GM12878 (cell line): ENCODE measurements at regions not wholly inside any gene's neighbourhood (a gene's known extent, or its start where the extent isn't known, plus 50 kb on each side); places are given as distances from the start of the nearest gene placed in this dataset.

Source experiments
- ATAC-seq: fragments of 200-7000 bp; cut with Tn5 transposase; 3 replicates; pipeline ENCODE4 v1.9.1; 2020; ENCODE audit warnings: mild to moderate bottlenecking, moderate library complexity
- BruUV-seq: library from RNA; stranded (reverse); fragments of 400-500 nt; replicated peaks from 2 replicates; lab custom pipeline; 2021; lab: Mats Ljungman, UMichigan
- CTCF ChIA-PET: fragments of 300-600 bp; sonication (Branson Sonifier 250); formaldehyde crosslinking; extraction: SDS; loops from one replicate; lab custom pipeline; 2021; ENCODE audit warnings: inconsistent platforms; lab: Yijun Ruan, JAX
- POLR2A ChIA-PET: fragments of 350-600 bp; formaldehyde crosslinking; extraction: SDS; loops from one replicate; lab custom pipeline; 2021; ENCODE audit warnings: inconsistent platforms; lab: Charles Lee
- RAD21 ChIA-PET: fragments of 300-600 bp; sonication (Branson Sonifier 250); formaldehyde crosslinking; loops from one replicate; lab custom pipeline; 2023; ENCODE audit warnings: antibody characterized with exemption; ENCODE audit not compliant: unreplicated experiment; lab: Charles Lee
- SMC1A ChIA-PET: fragments of 300-600 bp; sonication (Branson Sonifier 250); formaldehyde crosslinking; loops from one replicate; lab custom pipeline; 2023; ENCODE audit not compliant: unreplicated experiment, uncharacterized antibody; lab: Charles Lee
- DNase-seq: peaks from one replicate; pipeline ENCODE4 v3.0.0-alpha.2; 2011; ENCODE audit warnings: low read depth, low spot score
- FAIRE-seq: peaks from 3 replicates; lab custom pipeline; 2011; peaks lifted over from hg19 to GRCh38; lab: Jason Lieb, UNC
- H2AFZ ChIP-seq: 2 replicates; pipeline ENCODE4 v1.6.0; 2011; ENCODE audit warnings: low read depth, low read length, control low read depth; ENCODE audit not compliant: control insufficient read depth
- H3K27ac ChIP-seq: 2 replicates; pipeline ENCODE4 v1.5.1; 2011; ENCODE audit warnings: control low read depth; ENCODE audit not compliant: control insufficient read depth, insufficient read depth
- H3K27me3 ChIP-seq, 2 experiments: replicated peaks in 1 of 2; 2 replicates each; pipeline versions ENCODE4 v1.6.0 to v1.6.1; 2011; ENCODE audit warnings: low read length in 1 of 2; ENCODE audit not compliant: control insufficient read depth in 2 of 2, insufficient read depth in 2 of 2
- H3K36me3 ChIP-seq, 2 experiments: 2 replicates each; pipeline ENCODE4 v1.5.1; 2011; ENCODE audit warnings: low read length in 1 of 2; ENCODE audit not compliant: control insufficient read depth in 2 of 2, insufficient read depth in 2 of 2
- H3K4me1 ChIP-seq: 2 replicates; pipeline ENCODE4 v1.6.1; 2011; ENCODE audit warnings: mild to moderate bottlenecking, low read length, moderate library complexity, mixed read lengths; ENCODE audit not compliant: control insufficient read depth, insufficient read depth
- H3K4me2 ChIP-seq: 2 replicates; pipeline ENCODE4 v1.6.0; 2011; ENCODE audit warnings: control low read depth; ENCODE audit not compliant: control insufficient read depth, insufficient read depth
- H3K4me3 ChIP-seq: fragments of 200-600 bp; sonication (generic); 2 replicates; pipeline ENCODE4 v1.5.1; 2016
- H3K79me2 ChIP-seq: 2 replicates; pipeline ENCODE4 v1.6.0; 2011; ENCODE audit warnings: low read length; ENCODE audit not compliant: control insufficient read depth, insufficient read depth
- H3K9ac ChIP-seq: 2 replicates; pipeline ENCODE4 v1.8.0; 2011; ENCODE audit warnings: low read length, control low read depth, mixed read lengths; ENCODE audit not compliant: control insufficient read depth, insufficient read depth
- H3K9me3 ChIP-seq: replicated peaks from 3 replicates; pipeline ENCODE4 v1.5.1; 2011; ENCODE audit warnings: mild to moderate bottlenecking, low read length; ENCODE audit not compliant: control insufficient read depth, insufficient read depth
- H4K20me1 ChIP-seq: 2 replicates; pipeline ENCODE4 v1.6.0; 2011; ENCODE audit not compliant: control insufficient read depth, insufficient read depth
- BCL11A ChIP-seq: IDR thresholded peaks from 2 replicates; pipeline ENCODE4 v1.6.1; 2011; ENCODE audit warnings: low read depth, low read length
- HCFC1 ChIP-seq: fragments of 150-350 bp; IDR thresholded peaks from 2 replicates; pipeline ENCODE4 v1.6.1; 2014; ENCODE audit warnings: low read length
- MTA2 ChIP-seq: fragments of 450-650 bp; IDR thresholded peaks from 2 replicates; pipeline ENCODE4 v1.6.1; 2016; ENCODE audit warnings: low read depth, mild to moderate bottlenecking, moderate library complexity
- MXI1 ChIP-seq: fragments of 150-350 bp; IDR thresholded peaks from 2 replicates; pipeline ENCODE4 v1.6.1; 2011; ENCODE audit warnings: low read depth, mild to moderate bottlenecking, inconsistent platforms, low read length, improper control_type of control experiment
- TAF1 ChIP-seq: IDR thresholded peaks from 2 replicates; pipeline ENCODE4 v1.6.1; 2011; ENCODE audit warnings: mild to moderate bottlenecking, low read depth, low read length, borderline replicate concordance
- TCF12 ChIP-seq: IDR thresholded peaks from 2 replicates; pipeline ENCODE4 v1.6.1; 2011; ENCODE audit warnings: low read depth, mild to moderate bottlenecking, low read length
- TCF7 ChIP-seq: IDR thresholded peaks from 2 replicates; pipeline ENCODE4 v1.6.1; 2014; ENCODE audit warnings: antibody characterized with exemption, borderline replicate concordance
- YY1 ChIP-seq: IDR thresholded peaks from 2 replicates; pipeline ENCODE4 v1.6.1; 2011; ENCODE audit warnings: low read depth, mild to moderate bottlenecking, low read length
- WGBS: methylation state at CpG from one replicate; pipeline ENCODE4 v1.1.6; 2016; ENCODE audit warnings: low lambda C conversion rate; ENCODE audit not compliant: insufficient replicate concordance, insufficient coverage; ENCODE audit errors: missing lambda C conversion rate; 5-methylcytosine and 5-hydroxymethylcytosine counted together
- in situ Hi-C: fragments of 300-500 bp; cut with MboI; formaldehyde crosslinking; loops from 9 replicates; pipeline ENCODE4 v1.14.3; 2018; ENCODE audit warnings: mixed read lengths
- intact Hi-C: fragments of 100-400 bp; cut with micrococcal nuclease; formaldehyde crosslinking; loops from one replicate; pipeline ENCODE4 v1.14.2; 2022; ENCODE audit not compliant: unreplicated experiment
- TF ChIP-seq, protein P1 (sequence below): fragments of 450-650 bp; conservative IDR thresholded peaks from 2 replicates; pipeline ENCODE4 v1.6.1; 2017; ENCODE audit warnings: mild to moderate bottlenecking, moderate library complexity
- TF ChIP-seq, protein P2 (sequence below): fragments of 450-650 bp; IDR thresholded peaks from 2 replicates; pipeline ENCODE4 v1.6.1; 2017; ENCODE audit warnings: mild to moderate bottlenecking, moderate library complexity
- TF ChIP-seq, protein P3 (sequence below): fragments of 450-650 bp; formaldehyde crosslinking; IDR thresholded peaks from 2 replicates; pipeline ENCODE4 v1.5.0; 2022; ENCODE audit warnings: mild to moderate bottlenecking, missing genetic modification characterization
- TF ChIP-seq, protein P4 (sequence below): fragments of 450-650 bp; IDR thresholded peaks from 2 replicates; pipeline ENCODE4 v1.6.1; 2017; ENCODE audit warnings: mild to moderate bottlenecking, low read depth, inconsistent platforms; ENCODE audit not compliant: poor library complexity, severe bottlenecking

DNA sequence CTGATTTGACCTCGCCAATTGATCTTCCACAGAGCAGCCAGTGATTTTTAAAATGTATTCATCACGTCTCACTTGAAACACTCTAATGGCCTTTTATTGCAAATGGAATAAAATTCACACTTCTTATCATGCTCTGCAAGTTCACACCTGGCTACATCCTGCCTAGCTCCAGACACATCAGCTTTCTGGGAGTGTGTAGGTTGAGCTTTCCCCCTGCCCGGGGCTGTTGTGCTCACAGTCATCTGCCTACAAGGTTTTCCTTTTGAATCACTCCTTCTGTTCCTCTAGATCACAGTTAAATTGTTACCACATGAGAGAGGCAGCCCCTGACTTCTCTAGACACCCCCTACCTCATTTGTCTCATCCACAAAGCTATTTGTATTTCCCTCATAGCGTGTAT lies 674.5 kb downstream of the PRELID2 start:
- WGBS, result 7% methylated on average over 4 of the region's 4 CpGs
- intact Hi-C loops, result no loop called here
- Histone ChIP-seq H3K36me3 (no peaks in the 10 kb centered on the region), H3K27me3 (no peaks in the 10 kb centered on the region; a peak in 1 of 4 replicates), H3K4me1 (no peaks in the 10 kb centered on the region), H3K4me2 (no peak overlapping the region), H3K9ac (no peak overlapping the region), H4K20me1 (no peaks in the 10 kb centered on the region), H3K27ac (no peak overlapping the region), H3K79me2 (no peaks in the 10 kb centered on the region), H2AFZ (no peak overlapping the region), H3K9me3 (no peaks in the 10 kb centered on the region), H3K4me3 (no peak overlapping the region)
- FAIRE-seq (no peak), DNase-seq (no peak), ATAC-seq (no peak)
- no peak for TF ChIP-seq YY1
- no peak for TF ChIP-seq TCF12
- TF ChIP-seq, protein P1, sequence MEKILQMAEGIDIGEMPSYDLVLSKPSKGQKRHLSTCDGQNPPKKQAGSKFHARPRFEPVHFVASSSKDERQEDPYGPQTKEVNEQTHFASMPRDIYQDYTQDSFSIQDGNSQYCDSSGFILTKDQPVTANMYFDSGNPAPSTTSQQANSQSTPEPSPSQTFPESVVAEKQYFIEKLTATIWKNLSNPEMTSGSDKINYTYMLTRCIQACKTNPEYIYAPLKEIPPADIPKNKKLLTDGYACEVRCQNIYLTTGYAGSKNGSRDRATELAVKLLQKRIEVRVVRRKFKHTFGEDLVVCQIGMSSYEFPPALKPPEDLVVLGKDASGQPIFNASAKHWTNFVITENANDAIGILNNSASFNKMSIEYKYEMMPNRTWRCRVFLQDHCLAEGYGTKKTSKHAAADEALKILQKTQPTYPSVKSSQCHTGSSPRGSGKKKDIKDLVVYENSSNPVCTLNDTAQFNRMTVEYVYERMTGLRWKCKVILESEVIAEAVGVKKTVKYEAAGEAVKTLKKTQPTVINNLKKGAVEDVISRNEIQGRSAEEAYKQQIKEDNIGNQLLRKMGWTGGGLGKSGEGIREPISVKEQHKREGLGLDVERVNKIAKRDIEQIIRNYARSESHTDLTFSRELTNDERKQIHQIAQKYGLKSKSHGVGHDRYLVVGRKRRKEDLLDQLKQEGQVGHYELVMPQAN, result no peak
- TF ChIP-seq TAF1, result no peak
- no peak for TF ChIP-seq BCL11A
- TF ChIP-seq, protein P2, sequence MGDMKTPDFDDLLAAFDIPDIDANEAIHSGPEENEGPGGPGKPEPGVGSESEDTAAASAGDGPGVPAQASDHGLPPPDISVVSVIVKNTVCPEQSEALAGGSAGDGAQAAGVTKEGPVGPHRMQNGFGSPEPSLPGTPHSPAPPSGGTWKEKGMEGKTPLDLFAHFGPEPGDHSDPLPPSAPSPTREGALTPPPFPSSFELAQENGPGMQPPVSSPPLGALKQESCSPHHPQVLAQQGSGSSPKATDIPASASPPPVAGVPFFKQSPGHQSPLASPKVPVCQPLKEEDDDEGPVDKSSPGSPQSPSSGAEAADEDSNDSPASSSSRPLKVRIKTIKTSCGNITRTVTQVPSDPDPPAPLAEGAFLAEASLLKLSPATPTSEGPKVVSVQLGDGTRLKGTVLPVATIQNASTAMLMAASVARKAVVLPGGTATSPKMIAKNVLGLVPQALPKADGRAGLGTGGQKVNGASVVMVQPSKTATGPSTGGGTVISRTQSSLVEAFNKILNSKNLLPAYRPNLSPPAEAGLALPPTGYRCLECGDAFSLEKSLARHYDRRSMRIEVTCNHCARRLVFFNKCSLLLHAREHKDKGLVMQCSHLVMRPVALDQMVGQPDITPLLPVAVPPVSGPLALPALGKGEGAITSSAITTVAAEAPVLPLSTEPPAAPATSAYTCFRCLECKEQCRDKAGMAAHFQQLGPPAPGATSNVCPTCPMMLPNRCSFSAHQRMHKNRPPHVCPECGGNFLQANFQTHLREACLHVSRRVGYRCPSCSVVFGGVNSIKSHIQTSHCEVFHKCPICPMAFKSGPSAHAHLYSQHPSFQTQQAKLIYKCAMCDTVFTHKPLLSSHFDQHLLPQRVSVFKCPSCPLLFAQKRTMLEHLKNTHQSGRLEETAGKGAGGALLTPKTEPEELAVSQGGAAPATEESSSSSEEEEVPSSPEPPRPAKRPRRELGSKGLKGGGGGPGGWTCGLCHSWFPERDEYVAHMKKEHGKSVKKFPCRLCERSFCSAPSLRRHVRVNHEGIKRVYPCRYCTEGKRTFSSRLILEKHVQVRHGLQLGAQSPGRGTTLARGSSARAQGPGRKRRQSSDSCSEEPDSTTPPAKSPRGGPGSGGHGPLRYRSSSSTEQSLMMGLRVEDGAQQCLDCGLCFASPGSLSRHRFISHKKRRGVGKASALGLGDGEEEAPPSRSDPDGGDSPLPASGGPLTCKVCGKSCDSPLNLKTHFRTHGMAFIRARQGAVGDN, result no peak
- no peak for TF ChIP-seq MXI1
- TF ChIP-seq, protein P3, sequence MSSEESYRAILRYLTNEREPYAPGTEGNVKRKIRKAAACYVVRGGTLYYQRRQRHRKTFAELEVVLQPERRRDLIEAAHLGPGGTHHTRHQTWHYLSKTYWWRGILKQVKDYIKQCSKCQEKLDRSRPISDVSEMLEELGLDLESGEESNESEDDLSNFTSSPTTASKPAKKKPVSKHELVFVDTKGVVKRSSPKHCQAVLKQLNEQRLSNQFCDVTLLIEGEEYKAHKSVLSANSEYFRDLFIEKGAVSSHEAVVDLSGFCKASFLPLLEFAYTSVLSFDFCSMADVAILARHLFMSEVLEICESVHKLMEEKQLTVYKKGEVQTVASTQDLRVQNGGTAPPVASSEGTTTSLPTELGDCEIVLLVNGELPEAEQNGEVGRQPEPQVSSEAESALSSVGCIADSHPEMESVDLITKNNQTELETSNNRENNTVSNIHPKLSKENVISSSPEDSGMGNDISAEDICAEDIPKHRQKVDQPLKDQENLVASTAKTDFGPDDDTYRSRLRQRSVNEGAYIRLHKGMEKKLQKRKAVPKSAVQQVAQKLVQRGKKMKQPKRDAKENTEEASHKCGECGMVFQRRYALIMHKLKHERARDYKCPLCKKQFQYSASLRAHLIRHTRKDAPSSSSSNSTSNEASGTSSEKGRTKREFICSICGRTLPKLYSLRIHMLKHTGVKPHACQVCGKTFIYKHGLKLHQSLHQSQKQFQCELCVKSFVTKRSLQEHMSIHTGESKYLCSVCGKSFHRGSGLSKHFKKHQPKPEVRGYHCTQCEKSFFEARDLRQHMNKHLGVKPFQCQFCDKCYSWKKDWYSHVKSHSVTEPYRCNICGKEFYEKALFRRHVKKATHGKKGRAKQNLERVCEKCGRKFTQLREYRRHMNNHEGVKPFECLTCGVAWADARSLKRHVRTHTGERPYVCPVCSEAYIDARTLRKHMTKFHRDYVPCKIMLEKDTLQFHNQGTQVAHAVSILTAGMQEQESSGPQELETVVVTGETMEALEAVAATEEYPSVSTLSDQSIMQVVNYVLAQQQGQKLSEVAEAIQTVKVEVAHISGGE, result no peak
- TF ChIP-seq, protein P4, sequence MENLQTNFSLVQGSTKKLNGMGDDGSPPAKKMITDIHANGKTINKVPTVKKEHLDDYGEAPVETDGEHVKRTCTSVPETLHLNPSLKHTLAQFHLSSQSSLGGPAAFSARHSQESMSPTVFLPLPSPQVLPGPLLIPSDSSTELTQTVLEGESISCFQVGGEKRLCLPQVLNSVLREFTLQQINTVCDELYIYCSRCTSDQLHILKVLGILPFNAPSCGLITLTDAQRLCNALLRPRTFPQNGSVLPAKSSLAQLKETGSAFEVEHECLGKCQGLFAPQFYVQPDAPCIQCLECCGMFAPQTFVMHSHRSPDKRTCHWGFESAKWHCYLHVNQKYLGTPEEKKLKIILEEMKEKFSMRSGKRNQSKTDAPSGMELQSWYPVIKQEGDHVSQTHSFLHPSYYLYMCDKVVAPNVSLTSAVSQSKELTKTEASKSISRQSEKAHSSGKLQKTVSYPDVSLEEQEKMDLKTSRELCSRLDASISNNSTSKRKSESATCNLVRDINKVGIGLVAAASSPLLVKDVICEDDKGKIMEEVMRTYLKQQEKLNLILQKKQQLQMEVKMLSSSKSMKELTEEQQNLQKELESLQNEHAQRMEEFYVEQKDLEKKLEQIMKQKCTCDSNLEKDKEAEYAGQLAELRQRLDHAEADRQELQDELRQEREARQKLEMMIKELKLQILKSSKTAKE, result no peak
- TF ChIP-seq MTA2, result no peak
- TF ChIP-seq HCFC1, result no peak
- TF ChIP-seq TCF7, result no peak
- ChIA-PET SMC1A (no interaction called here), POLR2A (no interaction called here), RAD21 (no interaction called here), CTCF (no interaction called here)
- in situ Hi-C loops, result no loop called here
- no TSS peak for BruUV-seq
